ENCODE measurements at regions not wholly inside any gene's neighbourhood (a gene's known extent, or its start where the extent isn't known, plus 50 kb on each side); places are given as distances from the start of the nearest gene placed in this dataset.

DNA sequence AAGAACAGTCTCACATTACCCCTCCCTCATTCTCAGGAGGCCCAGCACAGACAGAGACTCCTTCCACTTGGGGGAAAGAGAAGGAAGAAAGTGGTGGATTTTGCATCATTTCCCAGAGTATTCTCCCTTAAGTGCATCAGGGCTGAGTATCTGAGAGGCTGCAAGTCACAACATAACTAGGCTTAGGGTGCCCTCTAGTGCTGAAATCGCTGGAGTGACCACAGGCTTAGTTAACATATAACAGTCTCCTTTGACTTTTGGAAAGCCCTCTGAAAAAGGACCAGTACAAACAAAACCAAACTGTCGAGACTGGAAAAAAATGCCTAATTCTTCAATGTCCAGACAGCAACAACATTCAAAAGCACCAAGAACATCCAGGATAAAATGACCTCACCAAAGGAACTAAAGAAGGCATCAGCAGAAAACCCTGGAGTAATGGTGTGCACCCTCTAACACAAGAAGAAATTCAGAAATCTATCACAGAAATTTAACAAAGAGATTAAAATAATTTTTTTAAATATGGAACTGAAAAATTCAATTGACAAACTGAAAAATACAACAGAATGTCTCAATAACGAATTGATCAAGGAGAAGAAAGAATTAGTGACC, 412.3 kb downstream of the RPS29 start:
- no peak overlapping the region for H3K4me3 ChIP-seq (replicated peaks; ENCODE audit: low read depth, low read length)
- peak; percentile 27 for DNase-seq (ENCODE audit: extremely low read depth, low read depth)
- TF ChIP-seq, protein P1, sequence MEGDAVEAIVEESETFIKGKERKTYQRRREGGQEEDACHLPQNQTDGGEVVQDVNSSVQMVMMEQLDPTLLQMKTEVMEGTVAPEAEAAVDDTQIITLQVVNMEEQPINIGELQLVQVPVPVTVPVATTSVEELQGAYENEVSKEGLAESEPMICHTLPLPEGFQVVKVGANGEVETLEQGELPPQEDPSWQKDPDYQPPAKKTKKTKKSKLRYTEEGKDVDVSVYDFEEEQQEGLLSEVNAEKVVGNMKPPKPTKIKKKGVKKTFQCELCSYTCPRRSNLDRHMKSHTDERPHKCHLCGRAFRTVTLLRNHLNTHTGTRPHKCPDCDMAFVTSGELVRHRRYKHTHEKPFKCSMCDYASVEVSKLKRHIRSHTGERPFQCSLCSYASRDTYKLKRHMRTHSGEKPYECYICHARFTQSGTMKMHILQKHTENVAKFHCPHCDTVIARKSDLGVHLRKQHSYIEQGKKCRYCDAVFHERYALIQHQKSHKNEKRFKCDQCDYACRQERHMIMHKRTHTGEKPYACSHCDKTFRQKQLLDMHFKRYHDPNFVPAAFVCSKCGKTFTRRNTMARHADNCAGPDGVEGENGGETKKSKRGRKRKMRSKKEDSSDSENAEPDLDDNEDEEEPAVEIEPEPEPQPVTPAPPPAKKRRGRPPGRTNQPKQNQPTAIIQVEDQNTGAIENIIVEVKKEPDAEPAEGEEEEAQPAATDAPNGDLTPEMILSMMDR (IDR thresholded peaks at IDR 0.05; ENCODE audit: low read depth, low read length, missing control alignments) = peak; percentile 37

DNA sequence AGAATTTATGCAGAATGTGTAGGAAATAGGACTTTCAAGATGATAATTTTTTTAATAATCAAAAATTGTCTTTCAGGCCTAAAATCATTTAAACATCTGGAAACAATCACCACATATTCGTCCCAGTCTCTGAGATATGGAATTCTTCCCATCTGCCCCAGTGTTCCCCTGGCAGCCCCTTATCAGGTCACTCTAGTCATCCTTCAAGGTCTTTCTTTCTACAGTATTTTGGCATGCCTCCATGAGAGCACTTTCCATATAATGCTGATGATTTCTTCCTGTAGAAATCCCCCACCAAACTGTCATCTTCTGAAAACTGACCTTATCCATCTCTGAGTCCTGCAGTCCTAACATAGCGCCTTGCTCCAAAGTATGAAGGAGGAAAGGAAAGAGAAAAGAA, 422.1 kb downstream of the RPS29 start:
- no peak for DNase-seq (ENCODE audit: extremely low read depth, low read depth)
- no peak overlapping the region for H3K4me3 ChIP-seq (replicated peaks; ENCODE audit: low read depth, low read length)
- TF ChIP-seq, protein P1 (IDR thresholded peaks at IDR 0.05; ENCODE audit: low read depth, low read length, missing control alignments) = no peak

DNA sequence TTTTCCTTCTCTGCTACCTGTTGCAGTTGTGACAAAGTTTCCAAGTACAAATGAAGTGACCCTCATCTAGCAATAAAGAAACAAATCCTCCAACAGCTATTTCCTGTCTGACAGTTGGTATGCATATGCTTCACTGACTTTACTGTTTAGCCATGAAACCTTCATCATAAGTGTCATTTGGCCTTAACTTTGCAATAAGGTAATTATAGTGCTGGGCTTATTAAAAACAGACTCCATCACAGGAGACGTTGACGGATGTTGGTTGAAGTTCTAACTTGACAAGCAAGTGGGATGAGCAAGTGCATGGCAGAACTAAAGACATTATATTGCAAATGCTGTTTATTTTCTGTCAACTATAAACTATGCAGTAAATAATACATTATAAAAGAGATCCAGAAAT, 425.2 kb downstream of the RPS29 start:
- no peak overlapping the region for H3K4me3 ChIP-seq (replicated peaks; ENCODE audit: low read depth, low read length)
- TF ChIP-seq, protein P1 (IDR thresholded peaks at IDR 0.05; ENCODE audit: low read depth, low read length, missing control alignments) = no peak
- DNase-seq (ENCODE audit: extremely low read depth, low read depth) = no peak

DNA sequence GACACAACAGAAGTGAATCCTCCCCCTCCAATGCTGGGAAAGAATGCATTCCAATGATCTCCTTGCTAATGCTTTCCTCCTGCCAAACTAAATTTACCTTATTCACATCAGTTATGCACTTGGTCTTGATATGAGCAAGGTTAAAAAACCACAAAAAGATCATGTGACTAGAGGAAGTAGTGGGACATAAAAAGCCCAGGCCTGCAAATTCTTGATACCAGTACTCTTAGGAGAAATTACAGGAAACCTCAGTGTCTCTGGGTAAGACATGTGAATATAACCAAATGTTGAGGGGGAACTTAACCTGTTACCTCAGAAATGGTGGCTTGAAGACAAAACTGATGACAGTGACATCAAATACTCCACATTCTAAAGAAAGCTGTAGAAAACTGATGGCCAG, 427.1 kb downstream of the RPS29 start:
- no peak overlapping the region for H3K4me3 ChIP-seq (replicated peaks; ENCODE audit: low read depth, low read length)
- TF ChIP-seq, protein P1 (IDR thresholded peaks at IDR 0.05; ENCODE audit: low read depth, low read length, missing control alignments) = no peak
- no peak for DNase-seq (ENCODE audit: extremely low read depth, low read depth)

DNA sequence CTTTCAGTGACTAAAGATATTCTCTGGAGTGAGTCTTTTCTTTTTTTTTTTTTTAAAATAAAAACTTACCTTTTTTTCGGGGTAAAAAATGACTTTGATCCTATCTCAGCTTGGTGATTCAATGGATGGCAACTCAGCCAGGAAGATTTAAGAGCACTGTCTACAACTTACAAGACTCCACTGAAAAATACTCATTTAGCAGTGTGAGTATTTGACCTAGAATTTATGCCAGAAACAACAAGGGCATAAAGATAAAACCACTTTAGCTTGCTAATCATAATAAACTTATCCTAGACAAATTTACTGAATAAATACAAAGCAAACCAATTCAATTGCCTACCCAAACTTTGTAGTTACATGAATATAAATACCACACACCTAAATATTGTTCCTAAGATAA, 446.6 kb downstream of the RPS29 start:
- DNase-seq (ENCODE audit: extremely low read depth, low read depth) = no peak
- TF ChIP-seq, protein P1 (IDR thresholded peaks at IDR 0.05; ENCODE audit: low read depth, low read length, missing control alignments) = no peak
- H3K4me3 ChIP-seq (replicated peaks; ENCODE audit: low read depth, low read length) = no peak overlapping the region

DNA sequence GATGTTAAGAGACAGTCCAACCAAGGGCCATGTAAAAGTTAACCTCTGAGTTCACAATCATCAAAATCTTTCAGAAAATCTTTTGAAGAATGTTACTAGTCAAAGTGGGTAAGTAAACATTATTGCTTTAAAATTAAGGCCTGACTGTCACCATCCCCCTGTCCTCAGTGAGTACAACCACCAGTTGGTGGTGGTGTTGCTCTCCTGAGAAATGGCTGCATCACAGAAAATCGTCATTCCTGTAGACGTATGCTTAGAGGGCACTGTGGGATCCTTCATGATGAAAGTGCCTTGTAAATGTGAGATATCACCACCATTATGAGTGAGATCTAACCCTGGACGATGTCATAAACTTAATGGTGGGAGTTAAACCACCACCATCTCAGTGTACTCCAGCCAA, 451.2 kb downstream of the RPS29 start:
- no peak overlapping the region for H3K4me3 ChIP-seq (replicated peaks; ENCODE audit: low read depth, low read length)
- TF ChIP-seq, protein P1 (IDR thresholded peaks at IDR 0.05; ENCODE audit: low read depth, low read length, missing control alignments) = no peak
- DNase-seq (ENCODE audit: extremely low read depth, low read depth) = no peak

DNA sequence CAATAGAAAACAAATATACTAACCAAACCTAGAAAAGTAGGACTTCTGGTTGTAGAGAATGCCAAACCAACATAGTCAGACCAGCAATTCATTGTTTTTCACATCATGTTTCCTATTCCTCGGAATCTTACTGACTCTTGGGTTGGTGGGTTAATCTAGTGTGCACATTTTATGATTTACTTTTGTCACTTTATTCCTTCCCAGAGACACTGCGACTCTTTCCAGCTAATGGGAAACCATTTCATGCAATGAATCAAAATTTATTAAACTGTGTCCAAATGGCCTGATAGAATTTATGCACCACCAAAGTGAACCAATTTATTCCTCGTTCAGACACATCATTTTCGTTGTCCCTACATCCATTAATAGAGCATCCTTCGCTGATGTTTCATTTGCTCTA, 464.9 kb downstream of the RPS29 start:
- DNase-seq (ENCODE audit: extremely low read depth, low read depth) = no peak
- TF ChIP-seq, protein P1 (IDR thresholded peaks at IDR 0.05; ENCODE audit: low read depth, low read length, missing control alignments) = no peak
- no peak overlapping the region for H3K4me3 ChIP-seq (replicated peaks; ENCODE audit: low read depth, low read length)
